ENCODE measurements at regions not wholly inside any gene's neighbourhood (a gene's known extent, or its start where the extent isn't known, plus 50 kb on each side); places are given as distances from the start of the nearest gene placed in this dataset.

DNA sequence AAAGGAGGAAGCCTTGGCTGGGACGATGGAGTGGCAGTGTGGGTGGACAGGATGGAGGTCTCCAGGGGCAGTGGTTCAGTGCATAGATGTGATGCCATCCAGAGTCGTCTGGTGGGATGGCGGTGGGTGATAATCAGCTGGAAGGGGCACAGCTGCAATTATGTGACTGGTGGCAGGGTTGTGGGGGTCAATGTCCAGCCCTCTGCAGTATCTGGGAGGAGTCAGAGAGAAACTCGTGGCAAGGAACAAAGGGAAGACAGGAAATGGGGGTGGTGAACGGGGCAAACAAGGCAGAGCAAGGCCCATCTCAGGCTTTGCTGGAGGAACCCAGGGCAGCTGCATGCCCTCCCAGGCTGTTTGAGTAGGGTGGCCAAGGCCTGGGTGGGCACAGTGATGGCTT is 118.3 kb upstream of the USP24 start:
- no peak for TF ChIP-seq ZNF274 (IDR thresholded peaks at IDR 0.05; ENCODE audit: low read depth, low read length)
- no peak overlapping the region for H3K4me3 ChIP-seq (ENCODE audit: low read length)

DNA sequence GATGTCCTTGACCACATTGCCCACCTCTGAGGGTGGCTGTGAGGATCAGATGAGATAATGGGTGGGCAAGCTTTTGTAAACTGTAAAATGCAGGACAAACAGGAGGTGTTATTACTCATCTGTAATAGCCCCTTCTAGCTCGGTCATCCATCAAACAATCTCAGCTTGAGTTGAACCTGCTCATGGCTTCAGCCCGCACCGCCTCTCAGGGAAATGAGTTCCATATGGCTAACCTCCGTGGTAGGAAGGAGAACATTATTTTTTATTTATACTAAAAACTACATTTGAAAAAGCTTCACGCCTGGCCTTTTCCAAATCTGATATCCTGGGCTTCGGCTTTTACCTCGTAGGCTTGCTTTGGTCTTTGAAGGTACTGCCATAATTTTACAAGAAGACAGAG is 116.2 kb upstream of the USP24 start:
- no peak for TF ChIP-seq ZNF274 (IDR thresholded peaks at IDR 0.05; ENCODE audit: low read depth, low read length)
- no peak overlapping the region for H3K4me3 ChIP-seq (ENCODE audit: low read length)

DNA sequence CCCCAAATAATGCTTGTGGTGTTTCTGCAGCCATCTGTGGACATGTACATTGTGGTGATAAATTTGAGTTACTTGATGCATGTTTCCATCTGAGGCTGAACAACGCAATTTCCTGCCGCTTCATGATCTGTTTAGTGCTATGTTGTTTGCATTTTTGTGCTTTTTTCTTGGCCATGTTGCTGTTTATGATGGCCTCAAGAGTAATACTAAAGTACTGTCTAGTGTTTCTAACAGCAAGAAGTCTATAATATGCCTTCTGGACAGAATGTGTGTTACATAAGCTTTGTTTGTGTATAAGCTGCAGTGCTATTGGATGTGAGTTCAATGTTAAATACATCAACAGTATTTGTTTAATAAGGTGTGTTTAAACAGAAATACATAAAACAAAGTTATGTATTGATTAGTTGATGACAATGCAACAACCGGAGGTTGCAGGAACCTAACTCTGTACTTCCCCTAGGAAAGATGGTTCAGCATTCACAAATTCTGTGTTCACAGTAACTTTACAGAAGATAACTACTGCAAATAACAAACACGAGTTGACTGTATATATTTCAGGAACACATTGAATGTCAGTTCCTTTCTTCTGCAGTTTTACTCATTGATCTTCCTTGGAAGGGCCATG is 114.8 kb upstream of the USP24 start:
- no peak overlapping the region for H3K4me3 ChIP-seq (ENCODE audit: low read length)
- TF ChIP-seq ZNF274 (IDR thresholded peaks at IDR 0.05; ENCODE audit: low read depth, low read length) = no peak

DNA sequence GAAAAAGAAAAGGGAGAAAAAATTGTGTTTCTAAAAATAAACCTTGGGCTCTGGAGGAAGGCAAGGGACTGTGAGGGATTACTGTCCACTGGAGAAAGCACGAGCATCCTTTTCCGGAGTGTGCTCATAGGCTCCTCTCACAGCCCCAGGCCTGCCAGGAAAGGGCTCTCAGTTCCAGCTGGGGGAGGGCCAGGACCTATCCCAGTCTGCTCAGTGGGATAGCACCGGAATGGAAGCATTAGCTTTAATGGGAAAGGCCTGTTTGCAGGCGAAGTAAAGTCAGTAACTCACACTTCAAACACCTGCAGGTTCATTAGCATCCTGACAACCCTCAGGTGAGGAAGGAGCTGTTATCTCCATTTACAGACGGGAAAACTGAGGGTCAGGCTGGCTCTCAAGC is 113.9 kb upstream of the USP24 start:
- H3K4me3 ChIP-seq (ENCODE audit: low read length) = no peak overlapping the region
- no peak for TF ChIP-seq ZNF274 (IDR thresholded peaks at IDR 0.05; ENCODE audit: low read depth, low read length)

DNA sequence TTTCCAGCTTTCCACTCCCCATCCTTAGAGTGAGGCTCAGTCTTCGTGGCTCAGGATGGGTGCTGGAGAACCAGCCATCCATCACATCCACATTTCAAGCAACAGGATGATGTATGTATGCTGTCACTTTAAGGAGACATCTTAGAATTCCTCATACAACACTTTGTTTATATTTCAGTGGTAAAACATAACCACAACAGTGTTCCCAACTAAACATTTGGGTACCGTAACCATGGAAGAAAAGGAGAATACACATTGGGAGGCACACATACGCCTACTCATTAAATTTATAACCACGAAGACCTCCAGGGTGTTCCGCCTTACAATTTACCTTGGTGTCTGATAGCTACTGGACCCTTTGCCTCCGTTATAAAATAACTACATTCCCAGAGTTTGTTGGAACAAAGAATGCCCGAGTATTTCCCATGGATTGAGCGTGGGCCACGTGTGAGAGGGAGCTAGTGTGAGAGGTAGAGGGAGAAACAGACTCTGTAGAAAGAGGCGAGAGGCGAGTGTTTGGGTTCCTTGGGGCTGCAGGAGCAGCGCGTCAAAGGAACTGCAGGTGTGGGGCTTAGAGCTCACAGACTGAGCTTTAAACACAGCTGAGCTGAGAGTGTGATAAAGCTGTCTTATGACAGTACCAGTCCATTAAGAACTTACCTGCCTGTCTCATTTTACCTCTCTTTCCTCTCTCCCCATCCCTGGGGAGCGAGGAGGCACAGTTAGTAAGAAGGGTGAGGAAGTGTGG is 111.5 kb upstream of the USP24 start:
- no peak overlapping the region for H3K4me3 ChIP-seq (ENCODE audit: low read length)
- TF ChIP-seq ZNF274 (IDR thresholded peaks at IDR 0.05; ENCODE audit: low read depth, low read length) = no peak

DNA sequence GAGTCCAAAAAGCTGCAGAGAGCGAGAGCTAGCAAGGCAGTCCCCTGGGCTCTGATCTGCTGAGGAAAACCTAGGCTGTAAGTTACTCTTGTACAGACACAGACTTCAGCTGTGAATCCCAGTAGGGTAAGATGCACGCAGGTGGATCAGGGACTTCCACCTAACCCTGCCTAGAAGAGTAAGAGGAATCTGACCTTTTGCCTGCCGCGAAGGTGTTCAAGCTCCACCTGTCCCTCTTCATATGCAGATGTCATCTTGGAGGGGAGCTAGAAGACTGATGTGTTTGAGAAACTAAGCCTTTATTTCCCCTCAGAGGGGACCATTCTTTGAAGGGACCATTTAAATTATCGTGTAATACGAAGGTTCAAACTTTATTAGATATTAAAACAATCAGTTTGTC is 108.6 kb upstream of the USP24 start:
- no peak for TF ChIP-seq ZNF274 (IDR thresholded peaks at IDR 0.05; ENCODE audit: low read depth, low read length)
- no peak overlapping the region for H3K4me3 ChIP-seq (ENCODE audit: low read length)

DNA sequence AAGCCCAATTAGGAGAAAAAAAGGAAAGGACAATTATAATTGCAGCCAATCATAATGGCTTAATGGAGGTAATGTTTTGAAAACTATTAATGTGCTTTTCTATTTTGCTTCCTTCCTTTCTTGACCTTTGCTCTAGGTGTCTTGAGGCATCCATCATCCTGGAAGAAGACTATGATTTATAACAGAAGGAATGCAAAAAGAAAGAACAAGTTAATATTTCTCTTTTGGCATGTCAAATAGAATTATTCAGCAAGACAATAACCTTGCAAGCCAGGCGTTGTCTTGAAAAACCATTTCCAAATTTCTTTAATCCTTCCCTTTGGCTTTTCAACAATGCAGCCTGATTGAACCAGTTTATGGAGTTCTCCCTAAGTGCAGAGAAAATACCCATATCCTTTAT is 107.7 kb upstream of the USP24 start:
- TF ChIP-seq ZNF274 (IDR thresholded peaks at IDR 0.05; ENCODE audit: low read depth, low read length) = no peak
- H3K4me3 ChIP-seq (ENCODE audit: low read length) = no peak overlapping the region

DNA sequence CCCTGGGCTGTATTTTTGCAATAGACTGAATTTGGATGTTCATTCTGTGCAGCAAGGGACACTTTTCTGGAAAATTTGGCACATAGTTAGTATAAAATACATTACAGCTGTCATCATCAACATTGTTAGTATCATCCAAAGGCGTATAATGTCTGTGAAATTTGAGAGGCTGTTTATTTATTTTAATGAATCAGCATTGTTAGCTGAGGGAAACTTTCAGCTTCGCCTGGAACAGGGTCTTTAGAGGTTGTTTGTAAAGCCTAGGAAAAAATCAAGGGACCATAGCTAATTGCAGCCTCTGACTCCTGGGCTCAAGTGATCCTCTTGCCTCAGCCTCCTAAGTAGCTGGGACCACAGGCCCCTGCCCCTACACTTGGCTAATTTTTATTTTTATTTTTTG is 106.8 kb upstream of the USP24 start:
- TF ChIP-seq ZNF274 (IDR thresholded peaks at IDR 0.05; ENCODE audit: low read depth, low read length) = no peak
- H3K4me3 ChIP-seq (ENCODE audit: low read length) = no peak overlapping the region

DNA sequence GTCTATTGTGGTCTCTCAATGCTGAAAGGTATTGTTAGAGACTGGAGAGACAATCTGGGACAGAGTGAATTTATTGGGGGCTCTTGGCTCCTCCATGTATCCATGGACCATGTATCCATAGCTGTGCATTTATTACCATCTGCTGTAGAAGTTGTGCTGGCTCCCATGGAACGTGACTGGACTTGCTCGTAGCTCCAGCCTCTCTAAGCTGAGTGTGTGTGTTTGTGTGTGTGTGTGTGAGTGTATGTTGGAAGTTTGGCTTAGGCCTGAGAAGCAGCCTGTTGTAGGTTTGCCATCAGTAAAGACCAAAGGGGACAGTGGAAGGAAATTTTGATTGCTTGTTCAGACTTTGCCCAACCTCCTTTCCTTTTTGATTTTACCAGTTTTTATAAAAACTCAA is 105.7 kb upstream of the USP24 start:
- H3K4me3 ChIP-seq (ENCODE audit: low read length) = no peak overlapping the region
- TF ChIP-seq ZNF274 (IDR thresholded peaks at IDR 0.05; ENCODE audit: low read depth, low read length) = no peak

DNA sequence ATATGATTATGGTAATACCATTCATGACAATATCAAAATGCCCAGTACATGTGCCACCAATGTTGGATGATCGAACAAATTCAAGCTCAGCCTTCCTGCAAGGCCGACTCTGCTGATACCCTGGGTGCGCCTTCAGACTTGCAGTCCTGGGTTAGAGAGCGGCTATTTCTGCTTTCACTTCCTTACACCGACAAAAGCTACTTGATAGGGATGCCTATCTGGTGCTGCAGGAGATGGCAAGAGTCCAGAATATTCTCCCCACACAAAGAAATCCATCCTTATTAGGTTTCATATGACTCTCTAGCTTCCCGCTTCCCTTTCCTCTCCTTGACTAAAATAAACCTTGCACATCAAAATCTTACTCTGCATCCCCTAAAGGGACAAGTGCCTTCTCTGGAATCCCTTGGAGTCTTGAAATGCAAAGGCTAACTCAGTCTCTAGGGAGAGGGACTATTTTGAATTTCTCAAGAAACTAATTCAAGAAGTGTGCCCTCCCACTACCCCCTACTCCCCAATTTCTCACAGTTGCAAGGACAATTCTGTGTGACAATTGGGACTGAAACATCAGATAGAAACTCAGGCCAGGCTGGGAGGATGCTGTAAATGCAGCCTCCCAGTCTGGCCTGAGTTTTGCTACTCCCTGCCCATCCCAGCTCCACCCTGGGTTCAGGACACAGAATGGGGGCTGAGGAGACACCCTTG is 103.1 kb upstream of the USP24 start:
- no peak overlapping the region for H3K4me3 ChIP-seq (ENCODE audit: low read length)
- no peak for TF ChIP-seq ZNF274 (IDR thresholded peaks at IDR 0.05; ENCODE audit: low read depth, low read length)

DNA sequence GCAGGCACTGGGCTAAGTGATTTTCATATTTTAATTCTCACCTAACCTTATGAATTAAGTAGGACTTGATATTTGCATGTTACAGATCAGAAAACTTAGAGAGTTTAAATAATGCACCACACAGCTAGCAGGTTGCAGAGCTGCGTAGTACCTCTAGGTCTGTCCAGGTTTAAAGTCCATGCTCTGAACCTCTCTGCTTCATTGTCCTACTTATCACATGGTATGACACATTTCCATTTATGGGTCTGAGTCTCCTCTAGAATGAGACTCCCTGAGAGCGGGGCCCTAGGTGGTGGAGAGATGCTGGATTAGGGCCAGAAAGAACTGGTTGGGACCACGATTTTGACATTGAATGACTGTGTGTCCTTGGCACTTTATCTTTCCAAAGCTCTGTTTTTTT is 102.5 kb upstream of the USP24 start:
- no peak overlapping the region for H3K4me3 ChIP-seq (ENCODE audit: low read length)
- no peak for TF ChIP-seq ZNF274 (IDR thresholded peaks at IDR 0.05; ENCODE audit: low read depth, low read length)

DNA sequence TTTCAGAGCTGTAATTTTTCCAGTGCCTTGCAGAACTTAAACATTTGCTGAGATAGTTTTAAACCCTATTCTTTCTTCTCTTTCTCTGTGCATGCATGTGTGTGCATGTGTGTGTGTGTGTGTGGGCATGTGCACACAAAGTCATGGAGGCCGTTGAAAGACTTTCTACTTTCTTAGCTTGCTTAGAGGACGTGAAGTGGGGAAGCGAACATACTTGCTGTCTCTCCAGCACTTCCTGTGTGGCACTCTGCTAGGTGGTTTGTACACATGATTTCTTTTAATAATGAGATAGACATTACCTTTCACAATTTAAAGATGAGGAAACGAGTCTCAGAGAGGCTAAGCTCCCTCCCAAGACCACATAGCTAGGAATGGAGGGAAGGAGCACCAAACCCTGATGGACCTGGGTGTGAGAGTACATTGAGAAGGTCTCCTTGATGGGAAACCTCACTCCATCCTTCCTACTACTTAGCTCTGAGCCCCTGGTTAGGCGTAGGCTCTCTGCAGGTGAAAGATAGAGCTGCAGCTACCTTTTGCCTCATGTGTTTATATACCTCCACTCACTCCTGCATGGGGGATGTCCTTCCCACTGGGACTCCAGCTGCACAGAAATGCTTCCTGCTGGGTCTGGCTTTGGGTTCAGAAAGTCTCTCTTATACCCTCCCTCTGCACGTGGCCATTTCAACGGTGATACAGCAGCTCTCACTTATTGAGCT is 101.9 kb upstream of the USP24 start:
- H3K4me3 ChIP-seq (ENCODE audit: low read length) = no peak overlapping the region
- no peak for TF ChIP-seq ZNF274 (IDR thresholded peaks at IDR 0.05; ENCODE audit: low read depth, low read length)

DNA sequence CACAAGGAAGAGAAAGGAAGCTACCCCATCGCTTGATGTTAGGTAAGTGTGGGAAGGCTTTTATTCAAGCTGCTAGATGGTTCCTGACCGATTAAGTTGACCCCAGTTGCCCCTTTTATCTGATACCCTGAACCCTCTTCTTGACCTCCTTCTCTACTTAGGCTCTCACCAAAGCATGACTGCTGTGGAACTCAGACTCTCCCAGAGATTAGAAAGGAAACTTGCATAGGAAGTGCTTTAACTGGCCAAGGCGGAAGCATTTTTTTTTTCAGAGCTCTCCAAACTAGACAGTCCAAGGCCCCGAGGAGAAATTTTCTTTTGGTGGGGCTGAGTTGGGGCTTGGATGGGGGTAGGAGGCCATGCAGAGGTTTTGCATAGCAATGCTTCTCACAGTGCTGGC is 101.3 kb upstream of the USP24 start:
- no peak for TF ChIP-seq ZNF274 (IDR thresholded peaks at IDR 0.05; ENCODE audit: low read depth, low read length)
- H3K4me3 ChIP-seq (ENCODE audit: low read length) = no peak overlapping the region

DNA sequence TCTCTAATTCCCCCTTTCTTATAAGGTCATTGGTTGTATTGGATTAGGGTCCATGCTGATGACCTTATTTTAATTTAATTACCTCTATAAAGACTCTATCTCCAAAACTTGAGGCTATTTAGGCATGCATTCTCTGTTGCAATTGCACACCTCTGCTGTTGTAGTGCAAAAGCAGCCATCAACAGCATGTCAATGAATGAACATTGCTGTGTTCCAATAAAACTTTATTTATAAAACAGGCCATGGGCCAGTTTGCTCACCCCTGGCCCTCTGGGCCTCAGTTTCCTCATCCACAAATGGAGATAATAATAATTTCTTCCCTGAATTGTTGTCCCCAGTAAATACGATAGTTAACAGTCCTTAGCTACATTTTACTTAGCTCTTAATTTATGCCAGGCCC is 100.4 kb upstream of the USP24 start:
- no peak for TF ChIP-seq ZNF274 (IDR thresholded peaks at IDR 0.05; ENCODE audit: low read depth, low read length)
- H3K4me3 ChIP-seq (ENCODE audit: low read length) = no peak overlapping the region

DNA sequence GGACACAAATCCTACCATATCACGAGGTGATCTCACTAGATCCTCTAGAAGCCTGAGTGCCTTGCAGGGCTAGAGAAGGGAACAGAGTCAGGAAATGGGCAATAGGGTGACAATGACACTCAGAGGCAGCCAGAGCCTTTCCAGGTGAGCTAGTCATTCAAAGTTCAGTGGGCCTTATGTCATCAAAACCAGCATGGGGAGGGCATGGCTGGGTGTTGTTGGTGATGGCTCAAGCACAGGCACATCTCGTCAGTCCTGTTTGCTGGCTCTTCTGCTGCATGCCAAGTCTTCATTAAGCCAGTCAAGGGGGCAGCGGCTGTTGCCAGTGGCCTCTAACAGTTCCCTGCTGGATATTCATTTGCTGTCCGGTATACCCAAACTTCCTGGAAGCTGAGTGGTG is 99.6 kb upstream of the USP24 start:
- no peak overlapping the region for H3K4me3 ChIP-seq (ENCODE audit: low read length)

More for the DNA sequence above, 99.6 kb upstream of the USP24 start:
- no peak for TF ChIP-seq ZNF274 (IDR thresholded peaks at IDR 0.05; ENCODE audit: low read depth, low read length)

Measured in GM08714 (cell line).